Right ventricle myocardium inferior (tissue), 1 donor: ENCODE measurements at regions not wholly inside any gene's neighbourhood (a gene's known extent, or its start where the extent isn't known, plus 50 kb on each side); places are given as distances from the start of the nearest gene placed in this dataset.

Experiments used
- ATAC-seq: fragments of 200-7000 bp; cut with Tn5 transposase; one replicate; pipeline ENCODE4 v1.9.1; 2020; ENCODE audit warnings: mild to moderate bottlenecking, moderate library complexity
- DNase-seq: peaks from one replicate; pipeline ENCODE4 v3.0.0; 2021; ENCODE audit errors: missing footprints
- intact Hi-C: fragments of 100-400 bp; cut with DNase I; formaldehyde crosslinking; loops from one replicate; pipeline ENCODE4 v1.11.0; 2022
- donor health status: DM: no; HTN: yes; CAD: no; lungs with severe emphysema.

- DNase-seq (no peak), ATAC-seq (no peak)
- intact Hi-C loops: no loop called here
These were observed 414.6 kb upstream of the PRICKLE1 start for GRCh38 chr12:43004141-43004540.

GRCh38 chr12:42996869-42997431 is 407.4 kb upstream of the PRICKLE1 start:
- ATAC-seq: no peak
- DNase-seq: no peak
- intact Hi-C loops: no loop called here

- ATAC-seq (no peak), DNase-seq (no peak)
- intact Hi-C loops: no loop called here
These were observed 403.3 kb upstream of the PRICKLE1 start for GRCh38 chr12:42992826-42993225.

- intact Hi-C loops: no loop called here
- DNase-seq: no peak
- ATAC-seq: no peak
These were observed 400.8 kb upstream of the PRICKLE1 start for GRCh38 chr12:42990387-42990786.

GRCh38 chr12:42987216-42987650 is 397.7 kb upstream of the PRICKLE1 start:
- ATAC-seq (no peak), DNase-seq (no peak)
- intact Hi-C loops: no loop called here

- intact Hi-C loops: no loop called here
- no peak for DNase-seq
- no peak for ATAC-seq
These were observed 396.0 kb upstream of the PRICKLE1 start for GRCh38 chr12:42985506-42985905.

GRCh38 chr12:42982828-42983227 is 393.3 kb upstream of the PRICKLE1 start:
- ATAC-seq (no peak), DNase-seq (no peak)
- intact Hi-C loops: no loop called here

- ATAC-seq: no peak
These were observed 391.8 kb upstream of the PRICKLE1 start for GRCh38 chr12:42981379-42981778.

GRCh38 chr12:42980441-42980840 is 390.9 kb upstream of the PRICKLE1 start:
- intact Hi-C loops: no loop called here
- DNase-seq: no peak
- no peak for ATAC-seq

More at GRCh38 chr12:42981379-42981778, 391.8 kb upstream of the PRICKLE1 start:
- intact Hi-C loops: no loop called here
- no peak for DNase-seq

- ATAC-seq (no peak), DNase-seq (no peak)
- intact Hi-C loops: loop anchor here (10.0 kb wide), 1 partner anchor 395 kb away; the partner anchor contains the start of gene PRICKLE1
These were observed 390.2 kb upstream of the PRICKLE1 start for GRCh38 chr12:42979746-42980145.

GRCh38 chr12:42978708-42979107 is 389.2 kb upstream of the PRICKLE1 start:
- no peak for ATAC-seq
- DNase-seq: no peak
- intact Hi-C loops: loop anchor here (10.0 kb wide), 1 partner anchor 394 kb away; the partner anchor contains the start of gene PRICKLE1

GRCh38 chr12:42977451-42978230 is 388.1 kb upstream of the PRICKLE1 start:
- ATAC-seq (no peak), DNase-seq (no peak)
- intact Hi-C loops: loop anchor here (10.0 kb wide), 1 partner anchor 393 kb away; the partner anchor contains the start of gene PRICKLE1

GRCh38 chr12:42976620-42977019 is 387.1 kb upstream of the PRICKLE1 start:
- ATAC-seq (no peak), DNase-seq (no peak)
- intact Hi-C loops: loop anchor here (10.0 kb wide), 1 partner anchor 392 kb away; the partner anchor contains the start of gene PRICKLE1

GRCh38 chr12:42976122-42976521 is 386.6 kb upstream of the PRICKLE1 start:
- DNase-seq (no peak), ATAC-seq (no peak)
- intact Hi-C loops: loop anchor here (10.0 kb wide), 1 partner anchor 391 kb away; the partner anchor contains the start of gene PRICKLE1

- intact Hi-C loops: loop anchor here (10.0 kb wide), 1 partner anchor 485 kb away; no protein-coding TSS in a partner anchor
- ATAC-seq: peak; percentile 96
- no peak for DNase-seq
These were observed 379.8 kb upstream of the PRICKLE1 start for GRCh38 chr12:42969355-42969754.

GRCh38 chr12:42968426-42968825 is 378.9 kb upstream of the PRICKLE1 start:
- ATAC-seq (no peak), DNase-seq (no peak)
- intact Hi-C loops: loop anchor here (10.0 kb wide), 1 partner anchor 484 kb away; no protein-coding TSS in a partner anchor

- intact Hi-C loops: loop anchor here (10.0 kb wide), 1 partner anchor 483 kb away; no protein-coding TSS in a partner anchor
- DNase-seq: no peak
- ATAC-seq: no peak
These were observed 378.3 kb upstream of the PRICKLE1 start for GRCh38 chr12:42967850-42968249.

GRCh38 chr12:42963988-42964387 is 374.4 kb upstream of the PRICKLE1 start:
- no peak for DNase-seq
- no peak for ATAC-seq
- intact Hi-C loops: loop anchor here (10.0 kb wide), 1 partner anchor 479 kb away; no protein-coding TSS in a partner anchor

- ATAC-seq (no peak), DNase-seq (no peak)
- intact Hi-C loops: loop anchor here (10.0 kb wide), 1 partner anchor 478 kb away; no protein-coding TSS in a partner anchor
These were observed 372.8 kb upstream of the PRICKLE1 start for GRCh38 chr12:42962384-42962783.

GRCh38 chr12:42961395-42961794 is 371.8 kb upstream of the PRICKLE1 start:
- DNase-seq (no peak), ATAC-seq (no peak)
- intact Hi-C loops: loop anchor here (10.0 kb wide), 1 partner anchor 477 kb away; no protein-coding TSS in a partner anchor
